Lung (tissue), 11 donors: ENCODE measurements at regions not wholly inside any gene's neighbourhood (a gene's known extent, or its start where the extent isn't known, plus 50 kb on each side); places are given as distances from the start of the nearest gene placed in this dataset.
"Not testable (repeated sequence)": the region's sequence is repeated elsewhere in the genome, so short reads cannot be mapped to it uniquely, and the experiment has no call there.

Experiments used
- ATAC-seq: fragments of 200-7000 bp; cut with Tn5 transposase; one replicate; pipeline ENCODE4 v1.9.1; 2020; ENCODE audit warnings: moderate number of reproducible peaks; ENCODE audit not compliant: insufficient read depth, low FRiP score
- DNase-seq, 3 donors: peaks; one replicate each; pipeline ENCODE4 v3.0.0-alpha.2; 2013 to 2017
- H3K27ac ChIP-seq, 2 donors: one replicate each; pipeline ENCODE4 v1.5.1; 2013; ENCODE audit warnings: mild to moderate bottlenecking in 2 of 2, moderate library complexity in 2 of 2, control low read depth in 1 of 2, inconsistent platforms in 1 of 2, low read depth in 1 of 2, low read length in 1 of 2
- H3K27me3 ChIP-seq, 3 donors: one replicate each; pipeline ENCODE4 v1.5.1; 2013; ENCODE audit warnings: low read length in 2 of 3; ENCODE audit not compliant: control insufficient read depth in 3 of 3, insufficient read depth in 3 of 3
- H3K36me3 ChIP-seq, 4 donors: one replicate each; pipeline ENCODE4 v1.5.1; 2013; ENCODE audit warnings: low read length in 4 of 4, mild to moderate bottlenecking in 1 of 4, moderate library complexity in 1 of 4; ENCODE audit not compliant: control insufficient read depth in 4 of 4, insufficient read depth in 4 of 4
- H3K4me1 ChIP-seq, 5 donors: one replicate each; pipeline ENCODE4 v1.5.1; 2013; ENCODE audit warnings: low read length in 5 of 5, mild to moderate bottlenecking in 2 of 5, moderate library complexity in 1 of 5; ENCODE audit not compliant: control insufficient read depth in 5 of 5, insufficient read depth in 5 of 5
- H3K4me3 ChIP-seq: one replicate; pipeline ENCODE4 v1.5.1; 2013; ENCODE audit warnings: mild to moderate bottlenecking, control low read depth, moderate library complexity
- H3K9ac ChIP-seq, 2 donors: one replicate each; pipeline ENCODE4 v1.5.1; 2013; ENCODE audit warnings: low read length in 2 of 2, control low read depth in 1 of 2; ENCODE audit not compliant: insufficient read depth in 1 of 2
- H3K9me3 ChIP-seq, 4 donors: one replicate each; pipeline ENCODE4 v1.5.1; 2013; ENCODE audit warnings: low read length in 3 of 4, mild to moderate bottlenecking in 1 of 4, moderate library complexity in 1 of 4; ENCODE audit not compliant: control insufficient read depth in 4 of 4, insufficient read depth in 3 of 4
- WGBS, 2 donors: extraction: QIAGEN DNeasy Blood & Tissue Kit; methylation state at CpG; one replicate each; pipeline ENCODE4 v1.1.7; 2013; 5-methylcytosine and 5-hydroxymethylcytosine counted together
- TF ChIP-seq, protein P1 (sequence below): IDR thresholded peaks from 2 replicates; pipeline ENCODE4 v1.5.1; 2012; ENCODE audit warnings: mild to moderate bottlenecking; ENCODE audit errors: control extremely low read depth, extremely low read depth
- donor health status: control.
- donor health status: control.
- donor health status: Bipolar disorder and iron deficiency.
- donor health status: healthy.
- donor health status: DM: yes; HTN: yes; CAD: no.

DNA sequence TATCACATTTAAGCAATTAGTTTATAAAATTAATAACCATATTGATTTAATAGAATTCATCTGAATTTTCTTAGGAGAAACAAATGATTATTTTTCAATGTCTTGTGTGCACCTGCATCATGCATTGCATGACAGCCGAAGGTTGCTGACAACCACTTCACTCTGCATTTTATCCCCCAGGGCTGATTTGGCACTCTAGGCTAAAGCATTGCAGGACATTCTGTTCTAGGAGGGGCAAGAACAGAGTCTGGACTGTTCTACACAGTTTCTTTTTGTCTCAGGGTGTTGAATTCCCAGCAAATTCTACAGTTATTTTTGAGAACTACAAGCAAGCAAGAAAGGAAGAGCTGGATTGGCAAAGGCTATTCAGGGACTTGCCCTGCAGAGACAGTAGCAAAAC is 570.4 kb upstream of the EYS start:
- no peaks in the 10 kb centered on the region for H3K4me1 ChIP-seq
- H3K27ac ChIP-seq, result no peak overlapping the region
- no peaks in the 10 kb centered on the region for H3K36me3 ChIP-seq
- H3K27me3 ChIP-seq, result no peaks in the 10 kb centered on the region
- no peak for ATAC-seq
- TF ChIP-seq, protein P1, sequence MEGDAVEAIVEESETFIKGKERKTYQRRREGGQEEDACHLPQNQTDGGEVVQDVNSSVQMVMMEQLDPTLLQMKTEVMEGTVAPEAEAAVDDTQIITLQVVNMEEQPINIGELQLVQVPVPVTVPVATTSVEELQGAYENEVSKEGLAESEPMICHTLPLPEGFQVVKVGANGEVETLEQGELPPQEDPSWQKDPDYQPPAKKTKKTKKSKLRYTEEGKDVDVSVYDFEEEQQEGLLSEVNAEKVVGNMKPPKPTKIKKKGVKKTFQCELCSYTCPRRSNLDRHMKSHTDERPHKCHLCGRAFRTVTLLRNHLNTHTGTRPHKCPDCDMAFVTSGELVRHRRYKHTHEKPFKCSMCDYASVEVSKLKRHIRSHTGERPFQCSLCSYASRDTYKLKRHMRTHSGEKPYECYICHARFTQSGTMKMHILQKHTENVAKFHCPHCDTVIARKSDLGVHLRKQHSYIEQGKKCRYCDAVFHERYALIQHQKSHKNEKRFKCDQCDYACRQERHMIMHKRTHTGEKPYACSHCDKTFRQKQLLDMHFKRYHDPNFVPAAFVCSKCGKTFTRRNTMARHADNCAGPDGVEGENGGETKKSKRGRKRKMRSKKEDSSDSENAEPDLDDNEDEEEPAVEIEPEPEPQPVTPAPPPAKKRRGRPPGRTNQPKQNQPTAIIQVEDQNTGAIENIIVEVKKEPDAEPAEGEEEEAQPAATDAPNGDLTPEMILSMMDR, result no peak
- 88 to 93% methylated on average over 1 of the region's 1 CpG for WGBS, 2 donors
- no peak for DNase-seq
- peaks cover 0 to 3% (median 0%) of the 10 kb centered on the region in 4 donors for H3K9me3 ChIP-seq
- H3K9ac ChIP-seq, result no peak overlapping the region
- no peak overlapping the region for H3K4me3 ChIP-seq

DNA sequence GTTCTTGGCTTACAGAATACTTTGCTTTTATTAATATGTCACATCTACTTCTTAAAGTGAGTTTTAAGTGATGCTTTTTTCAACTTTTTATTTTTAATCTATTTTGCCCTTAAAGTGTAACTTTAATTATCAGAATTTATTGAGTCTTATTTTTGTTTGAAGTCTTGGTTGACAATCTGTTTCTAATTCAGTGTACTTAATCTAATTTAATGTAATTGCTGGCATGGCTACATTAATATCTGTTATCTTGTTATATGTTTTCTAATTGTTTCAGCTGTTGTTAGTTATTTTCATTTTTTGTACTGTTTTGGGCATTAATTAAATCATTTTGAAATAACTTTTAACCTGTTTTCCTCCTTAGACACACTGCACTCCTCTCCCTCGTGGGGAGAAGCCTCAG is 558.7 kb upstream of the EYS start:
- no peak overlapping the region for H3K4me3 ChIP-seq
- DNase-seq (no peak), ATAC-seq (no peak)
- no peaks in the 10 kb centered on the region for H3K27me3 ChIP-seq
- 57 to 74% methylated on average over 1 of the region's 1 CpG for WGBS, 2 donors
- no peaks in the 10 kb centered on the region for H3K9me3 ChIP-seq
- H3K27ac ChIP-seq, result no peak overlapping the region
- no peaks in the 10 kb centered on the region for H3K4me1 ChIP-seq
- TF ChIP-seq, protein P1, result no peak
- H3K36me3 ChIP-seq, result no peaks in the 10 kb centered on the region
- H3K9ac ChIP-seq, result no peak overlapping the region

DNA sequence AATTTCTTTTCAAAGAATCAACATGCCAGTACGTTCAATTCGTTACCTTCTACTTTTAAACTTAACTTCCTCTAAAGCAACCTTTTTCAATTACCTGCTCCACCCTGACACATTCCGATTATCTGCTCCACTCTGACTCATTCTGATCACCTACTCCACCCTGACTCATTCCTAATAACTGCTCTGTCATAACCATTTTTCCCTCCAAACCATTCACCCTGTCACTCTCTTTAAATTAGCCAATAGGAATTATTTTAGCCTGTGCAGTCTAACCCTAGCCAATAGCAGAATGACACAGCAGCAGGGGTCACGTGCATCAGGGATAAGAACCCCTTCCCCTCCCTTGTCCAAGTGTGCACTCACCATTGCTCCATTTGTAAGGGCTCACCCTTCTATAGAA is 557.4 kb upstream of the EYS start:
- H3K27me3 ChIP-seq, result no peaks in the 10 kb centered on the region
- H3K27ac ChIP-seq, result no peak overlapping the region
- ATAC-seq, result no peak
- no peaks in the 10 kb centered on the region for H3K4me1 ChIP-seq
- no peaks in the 10 kb centered on the region for H3K36me3 ChIP-seq
- peaks cover 0 to 5% (median 3%) of the 10 kb centered on the region in 4 donors for H3K9me3 ChIP-seq
- no peak overlapping the region for H3K9ac ChIP-seq
- H3K4me3 ChIP-seq, result no peak overlapping the region
- DNase-seq, result no peak
- WGBS, 2 donors, result 79 to 81% methylated on average over 4 of the region's 4 CpGs
- TF ChIP-seq, protein P1, result no peak

DNA sequence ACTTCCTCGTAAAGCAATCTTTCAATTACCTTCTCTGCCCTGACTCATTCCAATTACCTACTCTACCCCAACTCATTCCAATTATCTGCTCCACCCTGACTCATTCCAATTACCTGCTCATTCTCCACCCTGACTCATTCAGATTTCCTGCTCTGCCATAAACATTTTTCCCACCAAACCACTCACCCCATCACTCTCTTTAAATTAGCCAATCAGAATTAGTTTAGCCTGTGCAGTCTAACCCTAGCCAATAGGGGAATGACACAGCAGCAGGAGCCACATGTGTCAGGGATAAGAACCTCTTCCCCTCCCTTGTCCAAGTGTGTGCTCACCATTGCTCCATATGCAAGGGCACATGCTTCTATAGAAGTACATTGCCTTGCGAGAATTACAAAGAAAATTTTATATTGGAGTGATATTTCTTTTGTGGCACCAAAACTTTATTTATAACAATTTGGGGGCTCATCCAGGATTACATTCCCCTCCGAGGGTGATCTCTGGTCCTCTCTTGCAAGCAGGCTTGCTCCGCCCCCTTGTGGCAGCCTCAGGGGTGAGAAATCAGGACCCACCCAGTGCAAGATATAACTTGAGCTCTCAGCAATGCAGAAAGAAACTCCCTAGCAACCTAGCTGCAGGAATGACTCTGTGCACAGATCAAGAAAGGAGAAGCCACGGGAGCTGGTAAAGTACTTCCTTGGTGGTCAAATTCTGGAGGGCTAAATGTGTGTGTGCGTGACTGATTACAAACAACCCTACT is 551.9 kb upstream of the EYS start:
- DNase-seq, result not testable (repeated sequence)

More for the DNA sequence above, 551.9 kb upstream of the EYS start:
- H3K27ac ChIP-seq, H3K4me3 ChIP-seq, H3K27me3 ChIP-seq, H3K9ac ChIP-seq, H3K36me3 ChIP-seq, ATAC-seq, H3K4me1 ChIP-seq, H3K9me3 ChIP-seq: not testable (repeated sequence)
- 90 to 93% methylated on average over 6 of the region's 6 CpGs for WGBS, 2 donors
